OCI-LY7 (cell line): ENCODE measurements at regions not wholly inside any gene's neighbourhood (a gene's known extent, or its start where the extent isn't known, plus 50 kb on each side); places are given as distances from the start of the nearest gene placed in this dataset.

Source experiments
- BruUV-seq: library from RNA; stranded (reverse); fragments of 400-500 nt; replicated peaks from 2 replicates; lab custom pipeline; 2021; lab: Mats Ljungman, UMichigan
- CTCF ChIA-PET: fragments of 300-600 bp; sonication (Branson Sonifier 250); formaldehyde crosslinking; loops from one replicate; lab custom pipeline; 2022; ENCODE audit warnings: antibody characterized with exemption; ENCODE audit not compliant: unreplicated experiment; lab: Charles Lee
- POLR2A ChIA-PET: fragments of 300-600 bp; sonication (Branson Sonifier 250); formaldehyde crosslinking; loops from one replicate; lab custom pipeline; 2022; ENCODE audit warnings: antibody characterized with exemption; lab: Charles Lee
- DNase-seq: peaks from one replicate; pipeline ENCODE4 v3.0.0-alpha.2; 2015; ENCODE audit warnings: low spot score
- H2AFZ ChIP-seq: fragments of 200-600 bp; sonication (generic), shearing (Covaris generic); 2 replicates; pipeline ENCODE4 v1.6.1; 2014; ENCODE audit warnings: mild to moderate bottlenecking, antibody characterized with exemption, low read length, moderate library complexity
- H3K27ac ChIP-seq: fragments of 200-600 bp; sonication (generic); 2 replicates; pipeline ENCODE4 v1.5.1; 2014; ENCODE audit warnings: mixed run types, low read depth, mild to moderate bottlenecking, moderate library complexity, low read length, inconsistent platforms; ENCODE audit not compliant: poor library complexity, severe bottlenecking
- H3K36me3 ChIP-seq: fragments of 200-600 bp; sonication (generic); 2 replicates; pipeline ENCODE4 v1.6.1; 2014; ENCODE audit warnings: mild to moderate bottlenecking, antibody characterized with exemption, low read length, moderate library complexity, mixed read lengths; ENCODE audit not compliant: insufficient read depth
- H3K4me1 ChIP-seq: fragments of 200-600 bp; sonication (generic); 2 replicates; pipeline ENCODE4 v1.5.1; 2014; ENCODE audit warnings: mild to moderate bottlenecking, low read length; ENCODE audit not compliant: insufficient read depth, poor library complexity, severe bottlenecking
- H3K4me2 ChIP-seq: fragments of 200-600 bp; sonication (generic); 2 replicates; pipeline ENCODE4 v1.6.1; 2014; ENCODE audit warnings: mild to moderate bottlenecking, low read length
- H3K4me3 ChIP-seq: fragments of 200-600 bp; sonication (generic); 2 replicates; pipeline ENCODE4 v1.5.1; 2014; ENCODE audit warnings: mild to moderate bottlenecking, low read depth, low read length; ENCODE audit not compliant: poor library complexity, severe bottlenecking
- H3K79me2 ChIP-seq: fragments of 200-600 bp; sonication (generic); 2 replicates; pipeline ENCODE4 v1.6.1; 2016; ENCODE audit warnings: low read depth, mild to moderate bottlenecking, low read length, moderate library complexity, mixed read lengths; ENCODE audit not compliant: insufficient read depth
- H3K9me2 ChIP-seq: fragments of 200-600 bp; sonication (generic); 2 replicates; pipeline ENCODE4 v1.6.1; 2016; ENCODE audit warnings: mild to moderate bottlenecking, low read length, mixed read lengths; ENCODE audit not compliant: insufficient read depth
- H3K9me3 ChIP-seq: fragments of 200-600 bp; sonication (generic); 2 replicates; pipeline ENCODE4 v1.6.1; 2014; ENCODE audit warnings: mild to moderate bottlenecking, mixed run types, low read length, mixed read lengths
- H4K20me1 ChIP-seq: fragments of 200-600 bp; sonication (generic); 2 replicates; pipeline ENCODE4 v1.6.1; 2014; ENCODE audit warnings: mild to moderate bottlenecking, antibody characterized with exemption, low read length, moderate library complexity, mixed read lengths; ENCODE audit not compliant: insufficient read depth
- CTCF ChIP-seq: fragments of 200-600 bp; sonication (generic); conservative IDR thresholded peaks from 2 replicates; pipeline ENCODE4 v1.5.1; 2014; ENCODE audit warnings: mild to moderate bottlenecking, antibody characterized with exemption, low read length, moderate library complexity, mixed read lengths
- EZH2phosphoT487 ChIP-seq: fragments of 200-600 bp; sonication (generic); IDR thresholded peaks from 2 replicates; pipeline ENCODE4 v1.6.1; 2018; ENCODE audit warnings: low read depth, borderline replicate concordance, mild to moderate bottlenecking, mixed run types, antibody characterized with exemption, low read length, moderate library complexity, mixed read lengths
- intact Hi-C: fragments of 100-400 bp; cut with micrococcal nuclease; formaldehyde crosslinking; loops from one replicate; pipeline ENCODE4 v1.10.0; 2022; ENCODE audit not compliant: unreplicated experiment

- intact Hi-C loops = no loop called here
Observed at GRCh38 chr3:54008744-54009143, 113.6 kb upstream of the CACNA2D3 start.

DNA sequence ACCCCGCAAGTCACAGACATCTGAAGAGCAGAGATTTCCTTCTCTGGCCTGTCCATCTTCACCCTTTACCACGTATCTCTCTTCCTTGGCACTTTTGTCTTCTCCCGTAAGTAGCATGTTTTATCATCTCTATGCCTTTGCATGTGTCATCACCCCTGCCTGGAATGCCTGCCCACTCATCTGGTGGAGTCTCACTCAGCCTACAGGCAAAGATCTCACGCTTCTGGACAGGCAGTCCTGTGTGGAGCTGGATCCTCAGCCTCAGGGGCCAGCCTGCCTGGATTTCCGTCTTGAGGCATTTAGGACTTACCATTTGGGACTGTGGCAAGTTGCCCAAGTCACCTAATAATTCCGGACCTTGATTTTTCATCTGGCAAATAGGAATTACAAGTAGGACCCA lies 114.3 kb upstream of the CACNA2D3 start:
- Histone ChIP-seq H2AFZ (no peak overlapping the region), H3K9me3 (no peaks in the 10 kb centered on the region), H3K9me2 (no peaks in the 10 kb centered on the region), H3K4me1 (no peaks in the 10 kb centered on the region), H3K79me2 (no peaks in the 10 kb centered on the region), H3K4me2 (no peak overlapping the region), H3K4me3 (no peak overlapping the region), H3K27ac (no peak overlapping the region), H4K20me1 (no peaks in the 10 kb centered on the region), H3K36me3 (no peaks in the 10 kb centered on the region)
- POLR2A ChIA-PET = no interaction called here
- CTCF ChIA-PET = no interaction called here
- TF ChIP-seq CTCF = no peak
- no peak for TF ChIP-seq EZH2phosphoT487
- intact Hi-C loops = no loop called here
- BruUV-seq = no TSS peak
- no peak for DNase-seq

More at GRCh38 chr3:54008744-54009143, 113.6 kb upstream of the CACNA2D3 start:
- DNase-seq = no peak
- TF ChIP-seq CTCF (no peak), EZH2phosphoT487 (no peak)
- H3K9me3 ChIP-seq = no peaks in the 10 kb centered on the region
- no peaks in the 10 kb centered on the region for H3K4me1 ChIP-seq
- H3K79me2 ChIP-seq = no peaks in the 10 kb centered on the region
- H2AFZ ChIP-seq = no peak overlapping the region
- CTCF ChIA-PET = no interaction called here
- no TSS peak for BruUV-seq
- no peaks in the 10 kb centered on the region for H3K36me3 ChIP-seq
- H4K20me1 ChIP-seq = no peaks in the 10 kb centered on the region
- no peak overlapping the region for H3K4me2 ChIP-seq
- no peak overlapping the region for H3K27ac ChIP-seq
- H3K9me2 ChIP-seq = no peaks in the 10 kb centered on the region
- H3K4me3 ChIP-seq = no peak overlapping the region
- POLR2A ChIA-PET = no interaction called here

GRCh38 chr3:54004335-54004734 lies 112.7 kb upstream of the SELENOK start:
- BruUV-seq = no TSS peak
- H3K4me2 ChIP-seq = no peak overlapping the region
- no peaks in the 10 kb centered on the region for H3K36me3 ChIP-seq
- H3K4me3 ChIP-seq = no peak overlapping the region
- H3K9me3 ChIP-seq = no peaks in the 10 kb centered on the region
- no peak for DNase-seq
- H3K4me1 ChIP-seq = no peaks in the 10 kb centered on the region
- POLR2A ChIA-PET = no interaction called here
- CTCF ChIA-PET = no interaction called here
- TF ChIP-seq EZH2phosphoT487 (no peak), CTCF (no peak)
- H3K27ac ChIP-seq = no peak overlapping the region
- no peaks in the 10 kb centered on the region for H3K79me2 ChIP-seq
- intact Hi-C loops = no loop called here
- no peak overlapping the region for H2AFZ ChIP-seq
- H3K9me2 ChIP-seq = no peaks in the 10 kb centered on the region
- no peaks in the 10 kb centered on the region for H4K20me1 ChIP-seq
